Loucy (cell line): ENCODE measurements at regions not wholly inside any gene's neighbourhood (a gene's known extent, or its start where the extent isn't known, plus 50 kb on each side); places are given as distances from the start of the nearest gene placed in this dataset.

Experiments used
- EZH2phosphoT487 ChIP-seq: fragments of 200-600 bp; IDR thresholded peaks from 2 replicates; pipeline ENCODE4 v1.6.1; 2018; ENCODE audit warnings: antibody characterized with exemption, mild to moderate bottlenecking, moderate library complexity, borderline replicate concordance
- TF ChIP-seq, protein P1 (sequence below): fragments of 200-600 bp; sonication (generic); conservative IDR thresholded peaks from 2 replicates; pipeline ENCODE4 v1.5.1; 2014; ENCODE audit warnings: mild to moderate bottlenecking, antibody characterized with exemption, low read length

- TF ChIP-seq, protein P1, sequence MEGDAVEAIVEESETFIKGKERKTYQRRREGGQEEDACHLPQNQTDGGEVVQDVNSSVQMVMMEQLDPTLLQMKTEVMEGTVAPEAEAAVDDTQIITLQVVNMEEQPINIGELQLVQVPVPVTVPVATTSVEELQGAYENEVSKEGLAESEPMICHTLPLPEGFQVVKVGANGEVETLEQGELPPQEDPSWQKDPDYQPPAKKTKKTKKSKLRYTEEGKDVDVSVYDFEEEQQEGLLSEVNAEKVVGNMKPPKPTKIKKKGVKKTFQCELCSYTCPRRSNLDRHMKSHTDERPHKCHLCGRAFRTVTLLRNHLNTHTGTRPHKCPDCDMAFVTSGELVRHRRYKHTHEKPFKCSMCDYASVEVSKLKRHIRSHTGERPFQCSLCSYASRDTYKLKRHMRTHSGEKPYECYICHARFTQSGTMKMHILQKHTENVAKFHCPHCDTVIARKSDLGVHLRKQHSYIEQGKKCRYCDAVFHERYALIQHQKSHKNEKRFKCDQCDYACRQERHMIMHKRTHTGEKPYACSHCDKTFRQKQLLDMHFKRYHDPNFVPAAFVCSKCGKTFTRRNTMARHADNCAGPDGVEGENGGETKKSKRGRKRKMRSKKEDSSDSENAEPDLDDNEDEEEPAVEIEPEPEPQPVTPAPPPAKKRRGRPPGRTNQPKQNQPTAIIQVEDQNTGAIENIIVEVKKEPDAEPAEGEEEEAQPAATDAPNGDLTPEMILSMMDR, result no peak
- no peak for TF ChIP-seq EZH2phosphoT487
Measured at GRCh38 chr6:115680621-115681020, 380.1 kb downstream of the FRK start.
